ENCODE measurements at regions not wholly inside any gene's neighbourhood (a gene's known extent, or its start where the extent isn't known, plus 50 kb on each side); places are given as distances from the start of the nearest gene placed in this dataset.

- no peaks in the 10 kb centered on the region for H3K36me3 ChIP-seq (ENCODE audit: insufficient read depth, low read depth, low read length)
- no peak overlapping the region for H3K27ac ChIP-seq (ENCODE audit: low read length)
- no peaks in the 10 kb centered on the region for H3K9me3 ChIP-seq (ENCODE audit: insufficient read depth, low read depth, low read length)
- no peak overlapping the region for H3K4me3 ChIP-seq (ENCODE audit: low read length)
- peaks cover 15% of the 10 kb centered on the region; the same call in 1 of the 2 replicates for H3K27me3 ChIP-seq (ENCODE audit: insufficient read depth, low read length)
- peaks cover 7% of the 10 kb centered on the region; the same call in 1 of the 2 replicates for H3K4me1 ChIP-seq (ENCODE audit: insufficient read depth, low read length)
- no peak overlapping the region for H3K9ac ChIP-seq (ENCODE audit: low read depth, low read length)
Measured at GRCh38 chr12:131378176-131378842, 332.6 kb upstream of the SFSWAP start.

- Histone ChIP-seq H3K27ac (ENCODE audit: low read length) (no peak overlapping the region), H3K4me3 (ENCODE audit: low read length) (no peak overlapping the region), H3K36me3 (ENCODE audit: insufficient read depth, low read depth, low read length) (no peaks in the 10 kb centered on the region), H3K9me3 (ENCODE audit: insufficient read depth, low read depth, low read length) (no peaks in the 10 kb centered on the region), H3K9ac (ENCODE audit: low read depth, low read length) (no peak overlapping the region), H3K4me1 (ENCODE audit: insufficient read depth, low read length) (peaks cover 7% of the 10 kb centered on the region; the same call in 1 of the 2 replicates), H3K27me3 (ENCODE audit: insufficient read depth, low read length) (peaks cover 15% of the 10 kb centered on the region; the same call in 1 of the 2 replicates)
Measured at GRCh38 chr12:131378861-131379665, 331.8 kb upstream of the SFSWAP start.

DNA sequence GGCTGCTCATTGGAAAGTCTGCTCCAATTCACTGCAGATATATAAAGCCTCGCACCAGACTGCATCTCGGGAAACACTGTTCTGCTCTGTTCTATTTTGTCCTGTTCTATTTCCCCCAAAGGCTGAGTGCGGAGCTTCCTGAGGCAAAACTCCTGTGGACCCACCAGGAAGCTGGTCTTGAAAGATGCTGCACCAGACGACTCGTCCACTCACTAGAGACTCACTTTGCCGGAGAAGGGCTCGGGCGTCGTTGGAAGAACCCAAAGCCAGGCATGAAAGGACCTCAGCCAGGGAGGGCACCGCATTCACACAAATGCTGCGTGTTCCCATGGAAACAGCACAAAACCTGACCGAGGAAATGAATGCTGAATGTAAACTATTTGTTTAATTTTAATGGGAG lies 331.2 kb upstream of the SFSWAP start:
- H3K4me3 ChIP-seq (ENCODE audit: low read length), result no peak overlapping the region
- H3K36me3 ChIP-seq (ENCODE audit: insufficient read depth, low read depth, low read length), result no peaks in the 10 kb centered on the region
- peaks cover 15% of the 10 kb centered on the region; the same call in 1 of the 2 replicates for H3K27me3 ChIP-seq (ENCODE audit: insufficient read depth, low read length)

GRCh38 chr12:131380220-131380964 lies 330.5 kb upstream of the SFSWAP start:
- Histone ChIP-seq H3K4me1 (ENCODE audit: insufficient read depth, low read length) (peaks cover 7% of the 10 kb centered on the region; the same call in 1 of the 2 replicates), H3K9ac (ENCODE audit: low read depth, low read length) (no peak overlapping the region), H3K36me3 (ENCODE audit: insufficient read depth, low read depth, low read length) (no peaks in the 10 kb centered on the region), H3K27me3 (ENCODE audit: insufficient read depth, low read length) (peaks cover 15% of the 10 kb centered on the region; the same call in 1 of the 2 replicates), H3K4me3 (ENCODE audit: low read length) (no peak overlapping the region), H3K27ac (ENCODE audit: low read length) (no peak overlapping the region), H3K9me3 (ENCODE audit: insufficient read depth, low read depth, low read length) (no peaks in the 10 kb centered on the region)

More for the DNA sequence above, 331.2 kb upstream of the SFSWAP start:
- Histone ChIP-seq H3K9ac (ENCODE audit: low read depth, low read length) (no peak overlapping the region), H3K4me1 (ENCODE audit: insufficient read depth, low read length) (peaks cover 7% of the 10 kb centered on the region; the same call in 1 of the 2 replicates), H3K9me3 (ENCODE audit: insufficient read depth, low read depth, low read length) (no peaks in the 10 kb centered on the region), H3K27ac (ENCODE audit: low read length) (no peak overlapping the region)

DNA sequence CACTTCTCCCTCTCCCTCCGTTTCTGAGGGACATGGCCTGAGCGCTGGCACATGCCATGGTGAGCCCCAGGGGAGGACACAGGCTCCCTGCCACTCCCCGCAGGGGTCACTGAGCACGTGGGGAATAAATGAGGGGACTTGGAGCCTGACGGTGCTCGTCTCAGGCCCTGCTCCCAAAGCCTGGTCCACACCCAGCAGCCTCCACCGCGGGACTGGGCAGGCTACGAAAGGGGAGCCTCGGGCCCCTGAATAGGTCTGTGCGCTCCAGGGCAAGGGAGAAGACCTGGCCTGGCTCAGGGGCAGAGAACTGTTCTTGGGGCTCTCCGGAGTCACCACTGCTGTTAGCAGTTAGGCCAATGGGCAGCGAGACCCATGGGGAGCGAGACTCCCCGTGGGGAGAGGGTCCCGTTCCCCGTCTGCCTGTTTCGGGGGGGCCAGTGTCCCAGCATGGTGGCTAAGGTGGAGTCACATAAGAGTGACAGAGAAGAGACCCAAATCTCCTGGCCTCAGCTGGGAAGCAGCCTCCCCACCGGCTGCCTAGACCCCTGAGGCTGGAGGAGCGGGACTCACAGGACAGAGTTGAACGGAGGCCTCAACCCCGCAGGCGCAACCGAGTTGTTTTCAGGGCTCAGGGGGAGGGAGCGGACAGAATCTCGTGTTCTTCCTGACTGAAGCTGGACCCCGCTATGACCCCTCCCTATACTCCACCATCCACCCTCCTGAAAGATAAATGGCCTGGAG lies 329.8 kb upstream of the SFSWAP start:
- Histone ChIP-seq H3K27ac (ENCODE audit: low read length) (no peak overlapping the region), H3K4me3 (ENCODE audit: low read length) (no peak overlapping the region), H3K9ac (ENCODE audit: low read depth, low read length) (no peak overlapping the region), H3K9me3 (ENCODE audit: insufficient read depth, low read depth, low read length) (no peaks in the 10 kb centered on the region), H3K36me3 (ENCODE audit: insufficient read depth, low read depth, low read length) (no peaks in the 10 kb centered on the region), H3K4me1 (ENCODE audit: insufficient read depth, low read length) (peaks cover 7% of the 10 kb centered on the region; the same call in 1 of the 2 replicates), H3K27me3 (ENCODE audit: insufficient read depth, low read length) (peaks cover 15% of the 10 kb centered on the region; the same call in 1 of the 2 replicates)

DNA sequence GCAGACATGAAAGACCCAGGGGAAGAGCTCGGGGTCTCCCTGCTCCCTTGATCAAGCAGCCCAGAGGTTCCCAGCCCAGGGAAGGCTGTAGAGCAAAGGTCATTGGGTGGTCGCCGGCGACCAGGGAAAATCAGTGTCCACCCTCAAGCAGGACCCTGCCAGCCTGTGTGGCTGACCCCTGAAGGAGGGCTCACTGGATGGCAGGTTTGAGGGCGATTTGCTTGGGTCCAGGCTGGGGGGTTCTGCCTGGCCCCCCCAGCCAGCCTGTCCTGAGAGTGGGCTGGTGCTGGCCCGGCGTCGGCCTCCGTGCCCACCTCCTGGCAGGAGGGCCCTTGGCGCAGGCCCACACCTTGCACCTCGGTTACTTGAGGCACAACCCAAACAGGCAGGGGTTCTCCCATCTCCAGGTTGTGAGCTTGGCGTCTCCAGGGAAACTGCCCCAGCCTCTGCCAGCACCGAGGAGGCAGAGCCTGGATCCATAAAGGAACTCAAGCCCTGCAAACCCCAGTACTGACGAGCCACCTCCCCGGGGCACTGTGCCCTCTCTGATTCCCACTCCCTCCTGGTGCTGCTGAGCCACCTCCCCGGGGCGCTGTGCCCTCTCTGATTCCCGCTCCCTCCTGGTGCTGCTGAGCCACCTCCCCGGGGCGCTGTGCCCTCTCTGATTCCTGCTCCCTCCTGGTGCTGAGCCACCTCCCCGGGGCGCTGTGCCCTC lies 329.0 kb upstream of the SFSWAP start:
- no peak overlapping the region for H3K9ac ChIP-seq (ENCODE audit: low read depth, low read length)
- H3K4me3 ChIP-seq (ENCODE audit: low read length), result no peak overlapping the region
- H3K4me1 ChIP-seq (ENCODE audit: insufficient read depth, low read length), result peaks cover 7% of the 10 kb centered on the region; the same call in 1 of the 2 replicates
- H3K9me3 ChIP-seq (ENCODE audit: insufficient read depth, low read depth, low read length), result no peaks in the 10 kb centered on the region
- no peak overlapping the region for H3K27ac ChIP-seq (ENCODE audit: low read length)
- peaks cover 15% of the 10 kb centered on the region; the same call in 1 of the 2 replicates for H3K27me3 ChIP-seq (ENCODE audit: insufficient read depth, low read length)
- no peaks in the 10 kb centered on the region for H3K36me3 ChIP-seq (ENCODE audit: insufficient read depth, low read depth, low read length)

- H3K4me3 ChIP-seq (ENCODE audit: low read length), result no peak overlapping the region
- H3K36me3 ChIP-seq (ENCODE audit: insufficient read depth, low read depth, low read length), result no peaks in the 10 kb centered on the region
- peaks cover 7% of the 10 kb centered on the region; the same call in 1 of the 2 replicates for H3K4me1 ChIP-seq (ENCODE audit: insufficient read depth, low read length)
- no peak overlapping the region for H3K9ac ChIP-seq (ENCODE audit: low read depth, low read length)
- no peak overlapping the region for H3K27ac ChIP-seq (ENCODE audit: low read length)
- no peaks in the 10 kb centered on the region for H3K9me3 ChIP-seq (ENCODE audit: insufficient read depth, low read depth, low read length)
- H3K27me3 ChIP-seq (ENCODE audit: insufficient read depth, low read length), result peaks cover 15% of the 10 kb centered on the region; the same call in 1 of the 2 replicates
Measured at GRCh38 chr12:131383291-131383690, 327.6 kb upstream of the SFSWAP start.

DNA sequence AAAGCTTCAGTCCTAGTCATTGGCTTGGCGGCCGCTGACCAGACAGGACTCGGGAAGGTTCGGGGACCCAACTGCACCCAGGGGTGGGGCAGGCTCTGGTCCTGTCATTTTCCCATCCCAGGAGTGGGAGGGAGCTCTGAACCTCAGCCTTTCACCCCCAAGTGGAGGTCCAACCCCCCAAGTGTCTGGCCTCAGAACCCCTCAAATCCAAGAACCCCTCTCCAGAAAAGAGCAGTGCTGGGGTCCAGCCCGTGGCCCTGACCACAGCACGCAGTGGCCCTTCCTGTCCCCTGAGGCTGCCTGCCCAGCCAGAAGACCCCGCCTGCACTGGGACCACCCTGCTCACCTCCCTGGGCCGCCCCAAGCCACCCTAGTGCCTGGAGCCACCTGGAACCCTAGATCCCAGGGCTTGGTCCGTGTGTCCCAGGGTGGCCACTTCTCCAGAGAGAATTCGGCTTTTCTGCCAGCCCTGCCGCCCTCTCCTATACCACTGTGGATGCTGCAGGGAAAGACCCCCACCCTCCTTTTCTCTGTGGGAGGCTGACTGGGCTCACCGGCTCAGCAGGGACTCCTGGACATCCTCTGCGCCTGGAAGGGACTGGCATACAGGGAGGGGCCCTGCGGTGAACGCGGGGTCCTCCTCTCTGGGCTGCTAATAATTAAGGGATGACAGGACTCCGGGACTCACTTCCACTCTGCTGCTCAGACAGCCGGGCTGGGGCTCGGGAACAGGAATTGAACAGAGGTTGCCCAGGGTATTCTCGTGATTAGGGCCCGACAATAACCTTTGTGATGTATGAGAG lies 326.9 kb upstream of the SFSWAP start:
- Histone ChIP-seq H3K9ac (ENCODE audit: low read depth, low read length) (no peak overlapping the region), H3K4me3 (ENCODE audit: low read length) (no peak overlapping the region), H3K27me3 (ENCODE audit: insufficient read depth, low read length) (peaks cover 15% of the 10 kb centered on the region; the same call in 1 of the 2 replicates), H3K36me3 (ENCODE audit: insufficient read depth, low read depth, low read length) (no peaks in the 10 kb centered on the region), H3K9me3 (ENCODE audit: insufficient read depth, low read depth, low read length) (no peaks in the 10 kb centered on the region), H3K27ac (ENCODE audit: low read length) (no peak overlapping the region), H3K4me1 (ENCODE audit: insufficient read depth, low read length) (peaks cover 7% of the 10 kb centered on the region; the same call in 1 of the 2 replicates)

GRCh38 chr12:131384544-131384855 lies 326.4 kb upstream of the SFSWAP start:
- no peak overlapping the region for H3K9ac ChIP-seq (ENCODE audit: low read depth, low read length)
- no peak overlapping the region for H3K4me3 ChIP-seq (ENCODE audit: low read length)
- H3K27ac ChIP-seq (ENCODE audit: low read length), result no peak overlapping the region
- H3K36me3 ChIP-seq (ENCODE audit: insufficient read depth, low read depth, low read length), result no peaks in the 10 kb centered on the region
- H3K9me3 ChIP-seq (ENCODE audit: insufficient read depth, low read depth, low read length), result no peaks in the 10 kb centered on the region
- H3K4me1 ChIP-seq (ENCODE audit: insufficient read depth, low read length), result peaks cover 7% of the 10 kb centered on the region; the same call in 1 of the 2 replicates
- H3K27me3 ChIP-seq (ENCODE audit: insufficient read depth, low read length), result peaks cover 14% of the 10 kb centered on the region; the same call in 1 of the 2 replicates

Measured in iPS-20b (cell line).